GM18505 (cell line): ENCODE measurements at regions not wholly inside any gene's neighbourhood (a gene's known extent, or its start where the extent isn't known, plus 50 kb on each side); places are given as distances from the start of the nearest gene placed in this dataset.

ENCODE experiments used
- ATAC-seq: cut with Tn5 transposase; IDR thresholded peaks from one replicate; pipeline ENCODE4 v1.9.1; 2021; ENCODE audit not compliant: unreplicated experiment
- POLR2A ChIP-seq: IDR thresholded peaks from 4 replicates; pipeline ENCODE4 v1.6.1; 2011; ENCODE audit warnings: borderline replicate concordance; ENCODE audit not compliant: insufficient read depth, insufficient read length; ENCODE audit errors: extremely low read depth

DNA sequence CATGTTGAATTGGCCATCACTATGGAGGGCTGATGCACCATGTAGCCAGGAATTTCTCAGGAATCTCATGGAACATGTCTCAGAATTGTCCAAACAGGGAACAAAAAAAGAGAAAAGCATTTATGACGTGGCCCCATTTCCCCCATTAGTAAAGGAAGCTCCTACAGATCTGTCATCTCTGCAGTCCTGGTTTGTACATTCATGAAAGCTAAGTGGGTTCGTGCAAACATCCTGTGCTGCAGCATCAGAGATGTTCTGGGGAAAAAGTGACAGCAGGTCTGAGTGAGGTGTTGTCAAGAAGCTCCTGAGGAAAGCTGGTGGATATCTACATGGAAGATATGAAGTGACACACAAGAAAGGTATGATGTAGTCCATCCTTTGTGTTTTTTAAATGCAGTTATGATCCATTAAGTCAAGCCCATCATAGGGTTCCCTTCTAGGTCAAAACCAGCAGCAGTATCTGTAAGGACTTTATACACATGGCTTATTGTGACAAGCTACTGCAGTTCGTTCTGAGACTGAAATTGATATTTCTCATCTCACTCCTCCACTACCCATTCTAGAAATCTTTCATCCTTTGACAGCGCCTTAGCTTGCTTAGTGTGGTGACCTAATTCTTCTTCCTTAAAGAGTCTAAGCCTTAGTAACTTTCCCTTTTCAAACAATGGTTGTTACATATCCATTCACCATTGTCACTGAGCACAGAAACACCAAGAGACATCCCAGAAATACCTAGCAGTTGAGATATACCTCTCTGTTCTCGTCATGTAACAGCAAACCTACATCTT, 200.0 kb upstream of the TCF21 start:
- TF ChIP-seq POLR2A = no peak
- ATAC-seq = no peak

DNA sequence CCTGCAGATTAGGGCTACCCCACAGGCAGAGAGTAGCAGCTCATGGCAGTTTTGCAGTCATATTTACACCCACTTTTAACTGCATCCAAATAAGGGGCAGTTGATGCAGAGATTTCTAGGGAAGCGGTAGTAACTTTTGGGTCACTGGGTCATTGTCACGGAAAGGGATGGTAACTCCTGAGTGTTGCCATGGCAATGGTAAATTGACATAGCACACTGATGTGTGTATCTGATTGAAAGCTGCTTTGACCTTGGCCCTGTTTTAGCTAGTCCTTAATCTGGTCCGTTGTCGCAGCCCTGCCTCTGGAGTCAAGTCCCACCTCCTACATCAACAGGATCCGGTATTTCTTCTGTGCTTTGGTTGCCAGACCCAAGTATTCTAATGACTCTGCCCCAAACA, 199.1 kb upstream of the TCF21 start:
- no peak for ATAC-seq
- no peak for TF ChIP-seq POLR2A

DNA sequence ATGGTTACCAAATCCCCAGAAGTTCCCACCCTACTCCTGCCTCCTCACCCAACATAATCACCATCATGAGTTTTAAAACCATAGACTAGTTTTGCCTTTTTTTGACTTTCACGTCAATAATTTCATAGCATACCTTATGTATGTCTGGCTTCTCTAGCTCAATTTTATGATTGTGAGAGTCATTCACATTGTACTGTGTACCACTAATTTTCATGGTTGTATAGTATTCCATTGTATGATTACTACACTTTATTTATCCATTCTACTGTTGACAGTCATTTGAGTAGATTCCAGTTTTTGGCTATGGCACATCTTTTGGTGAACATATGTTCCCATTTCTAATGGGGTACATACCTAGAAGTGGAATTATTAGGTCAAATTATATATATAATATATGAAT, 195.3 kb upstream of the TCF21 start:
- ATAC-seq = no peak
- no peak for TF ChIP-seq POLR2A

DNA sequence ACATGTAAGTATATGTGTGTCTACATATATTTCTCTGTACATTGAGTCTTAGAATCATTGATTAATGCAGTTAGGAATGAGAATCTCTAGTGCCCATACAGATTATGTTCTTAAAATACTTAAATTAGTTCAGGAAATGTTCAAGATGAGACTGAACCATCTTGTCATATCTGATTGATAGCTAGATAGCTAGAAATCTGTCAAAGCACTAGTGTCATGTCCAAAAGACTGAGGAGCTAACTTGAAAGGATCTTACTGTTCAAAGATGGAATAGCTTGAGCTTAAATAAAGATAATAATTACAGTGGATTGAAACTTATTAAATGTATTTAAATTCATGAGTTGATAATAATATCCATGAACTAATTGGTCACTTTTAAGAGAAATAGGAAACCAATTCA, 191.7 kb upstream of the TCF21 start:
- no peak for ATAC-seq
- no peak for TF ChIP-seq POLR2A

DNA sequence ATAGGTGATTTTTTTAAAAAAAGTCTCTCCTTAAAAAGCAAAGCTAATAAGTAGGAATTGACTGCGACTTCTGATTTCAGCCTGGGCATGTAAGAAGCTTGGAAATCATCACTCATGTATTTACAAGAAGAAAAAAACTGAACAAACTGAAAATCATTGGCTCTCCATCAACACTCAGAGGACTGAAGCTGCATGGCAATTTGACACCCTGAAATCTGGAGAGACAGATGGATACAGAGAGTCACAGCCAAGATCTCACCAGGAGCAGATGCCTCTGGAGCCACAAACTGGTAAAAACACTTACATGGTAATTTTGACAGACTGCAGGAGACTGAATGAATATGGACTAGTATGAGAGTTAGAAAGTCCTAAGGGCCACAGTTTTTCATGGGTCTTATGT, 191.2 kb upstream of the TCF21 start:
- TF ChIP-seq POLR2A = no peak
- no peak for ATAC-seq

DNA sequence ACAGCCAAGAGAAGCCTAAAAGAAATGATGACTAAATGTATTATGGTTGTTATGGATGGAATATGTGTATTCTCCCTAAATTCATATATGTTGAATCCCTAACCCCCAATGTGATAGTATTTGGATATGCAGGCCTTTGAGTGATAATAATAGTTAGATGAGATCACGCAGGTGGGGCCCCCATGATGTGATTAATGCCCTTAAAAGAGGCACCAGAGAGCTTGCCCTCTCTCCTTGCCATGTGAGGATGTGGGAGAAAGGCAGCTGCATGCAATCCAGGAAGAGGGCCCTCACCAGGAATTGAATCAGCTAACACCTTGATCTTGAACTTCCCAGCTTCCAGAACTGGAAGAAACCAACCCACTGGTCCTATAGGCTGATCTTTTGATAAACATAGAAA, 190.6 kb upstream of the TCF21 start:
- ATAC-seq = no peak
- TF ChIP-seq POLR2A = no peak

DNA sequence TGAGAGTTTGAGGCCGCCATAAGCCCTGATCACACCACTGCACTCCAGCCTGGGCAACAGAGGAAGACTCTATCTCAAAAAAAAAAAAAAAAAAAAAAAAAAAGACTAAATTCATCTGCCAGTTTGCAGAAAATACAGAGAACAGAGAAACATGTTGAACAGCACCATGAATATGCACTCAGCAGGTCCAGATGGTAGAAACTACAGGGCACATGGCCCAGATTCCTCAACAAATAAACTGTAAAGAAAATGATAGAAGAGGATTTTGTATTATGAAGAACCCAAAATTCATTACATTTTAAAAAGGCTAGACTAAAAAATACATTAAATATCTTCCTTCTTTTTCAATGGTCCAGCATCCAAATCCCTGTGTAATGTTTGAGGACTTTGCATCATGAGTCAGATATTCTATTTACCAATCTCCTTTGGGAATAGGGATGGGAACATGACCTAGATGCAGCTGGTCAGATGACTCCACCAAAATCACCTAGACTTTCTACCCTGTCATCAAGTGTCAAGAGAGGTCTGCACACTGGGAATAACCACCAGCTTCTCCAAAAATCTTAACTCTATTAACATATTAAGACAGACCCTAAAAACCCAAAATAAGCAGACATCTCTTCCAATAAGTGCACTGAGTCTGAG, 189.1 kb upstream of the TCF21 start:
- no peak for ATAC-seq
- TF ChIP-seq POLR2A = no peak

DNA sequence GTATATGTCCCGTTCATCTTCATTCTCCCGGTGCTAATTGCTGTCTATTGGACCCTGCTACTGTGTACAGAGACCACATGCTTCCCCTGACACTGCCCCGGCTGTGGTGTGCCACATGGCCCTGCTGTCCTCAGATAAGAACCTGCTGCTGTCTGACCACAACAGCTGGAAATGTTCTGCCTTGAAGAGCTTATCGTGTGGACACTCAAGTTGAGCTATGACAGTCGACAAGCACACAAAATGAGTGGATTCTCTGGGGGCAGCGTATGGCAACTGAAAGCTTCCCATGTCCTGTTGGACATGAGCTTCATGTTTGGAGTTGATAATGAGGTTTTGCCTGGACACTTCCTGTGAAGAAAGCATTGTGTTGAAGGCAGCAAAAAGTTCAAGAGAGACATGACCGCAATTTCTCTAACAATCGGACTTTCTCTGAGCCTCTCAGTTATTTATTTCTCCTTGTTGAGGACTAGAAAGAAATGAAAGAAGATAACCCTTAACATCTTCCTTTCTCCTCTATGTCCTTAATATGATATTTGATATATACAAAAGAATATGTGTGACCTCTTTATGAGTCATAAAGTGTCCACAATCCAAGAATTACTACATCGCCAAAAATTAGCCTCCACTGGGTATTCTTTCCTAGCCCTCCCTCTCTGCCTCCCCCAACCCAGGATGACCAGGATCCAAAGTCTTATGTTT, 187.1 kb upstream of the TCF21 start:
- TF ChIP-seq POLR2A = no peak
- no peak for ATAC-seq

DNA sequence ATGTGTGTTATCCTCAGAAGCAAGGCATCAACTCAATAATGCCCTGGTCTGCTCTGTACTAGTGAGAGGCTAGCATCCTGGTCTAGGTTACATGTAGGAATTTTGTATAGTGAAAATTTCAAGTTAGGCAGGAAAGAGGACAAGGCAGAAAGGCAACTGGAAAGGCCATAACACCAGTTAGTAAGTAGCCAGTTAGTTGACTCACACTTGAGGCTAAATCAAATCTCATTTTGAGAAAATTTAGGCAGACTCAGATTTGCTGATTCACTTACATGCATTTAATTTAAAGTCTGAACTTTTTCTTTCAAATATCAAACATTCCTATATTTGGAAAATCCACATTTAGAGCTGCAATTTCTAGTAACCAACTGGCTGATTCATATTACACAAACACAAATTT, 184.5 kb upstream of the TCF21 start:
- TF ChIP-seq POLR2A = no peak
- ATAC-seq = no peak

DNA sequence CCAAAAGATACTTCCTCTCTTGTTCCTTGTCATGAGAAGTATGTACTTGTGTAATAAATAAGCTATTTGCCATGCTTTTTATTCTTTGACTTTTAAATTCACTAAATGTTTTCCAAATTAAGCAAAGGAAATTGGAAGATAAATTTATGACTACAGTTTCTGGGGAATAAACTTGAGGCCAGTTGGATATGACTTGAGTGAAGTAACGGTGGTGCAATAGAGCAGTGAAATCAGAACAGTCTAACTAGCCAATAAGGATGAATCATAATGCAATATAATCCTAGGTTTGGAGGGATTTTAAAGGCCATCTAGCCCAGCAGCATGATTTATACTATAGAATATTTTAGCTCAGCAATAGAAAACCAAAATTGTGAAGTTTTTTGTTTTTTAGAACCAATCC, 183.8 kb upstream of the TCF21 start:
- ATAC-seq = no peak
- TF ChIP-seq POLR2A = no peak

DNA sequence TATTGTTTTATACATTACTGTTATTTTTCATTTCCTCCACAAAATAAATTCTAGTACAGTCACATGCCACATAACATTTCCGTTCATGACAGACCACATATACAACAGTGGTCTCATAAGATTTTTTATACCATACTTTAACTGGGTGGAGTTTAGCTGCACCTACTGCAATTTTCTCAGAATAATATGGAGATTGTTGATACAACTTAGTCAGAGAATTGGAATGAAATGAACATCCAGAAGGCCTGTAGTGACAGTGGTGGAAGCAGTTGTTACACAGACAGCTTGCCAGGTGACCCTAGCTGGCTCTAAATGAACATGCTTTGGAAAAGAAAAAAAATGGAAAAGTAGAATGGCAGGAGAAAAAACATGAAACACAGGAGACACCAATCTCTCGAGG, 183.2 kb upstream of the TCF21 start:
- no peak for ATAC-seq
- TF ChIP-seq POLR2A = no peak

DNA sequence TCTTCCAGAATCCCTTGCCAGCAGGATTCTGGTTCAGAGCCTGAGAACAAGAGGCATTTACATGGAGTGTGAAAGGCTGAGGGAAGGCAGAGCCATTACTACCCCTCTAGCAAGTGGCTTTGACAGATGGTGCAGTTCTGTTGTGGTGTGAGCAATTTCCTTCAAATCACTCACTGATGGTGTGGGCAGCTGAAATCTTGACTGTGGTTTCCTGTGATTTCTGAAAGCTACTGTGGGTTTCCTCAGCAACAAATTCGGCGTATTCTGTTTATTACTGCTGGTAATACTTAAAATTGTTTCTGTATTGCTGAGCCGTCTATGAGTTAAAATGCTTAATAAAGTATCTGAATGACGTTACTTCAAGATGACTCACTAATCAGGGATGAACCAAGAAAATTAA, 181.5 kb upstream of the TCF21 start:
- TF ChIP-seq POLR2A = no peak

DNA sequence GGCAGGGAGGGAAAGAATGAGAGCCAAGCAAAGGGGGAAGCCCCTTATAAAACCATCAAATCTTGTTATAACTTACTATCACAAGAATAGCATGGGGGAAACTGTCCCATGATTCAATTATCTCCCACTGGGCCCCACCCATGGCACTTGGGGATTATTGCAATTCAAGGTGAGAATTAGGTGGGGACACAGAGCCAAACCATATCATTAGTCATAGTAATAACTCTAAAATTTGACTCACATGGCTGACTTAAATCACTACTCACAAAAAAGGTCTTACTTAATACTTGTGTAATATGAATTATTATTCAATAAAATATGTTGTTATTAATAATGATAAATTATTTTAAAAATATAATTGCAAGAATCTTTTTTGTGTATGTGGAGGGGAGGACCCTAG, 178.1 kb upstream of the TCF21 start:
- no peak for TF ChIP-seq POLR2A
- no peak for ATAC-seq

More for the DNA sequence above, 181.5 kb upstream of the TCF21 start:
- no peak for ATAC-seq

DNA sequence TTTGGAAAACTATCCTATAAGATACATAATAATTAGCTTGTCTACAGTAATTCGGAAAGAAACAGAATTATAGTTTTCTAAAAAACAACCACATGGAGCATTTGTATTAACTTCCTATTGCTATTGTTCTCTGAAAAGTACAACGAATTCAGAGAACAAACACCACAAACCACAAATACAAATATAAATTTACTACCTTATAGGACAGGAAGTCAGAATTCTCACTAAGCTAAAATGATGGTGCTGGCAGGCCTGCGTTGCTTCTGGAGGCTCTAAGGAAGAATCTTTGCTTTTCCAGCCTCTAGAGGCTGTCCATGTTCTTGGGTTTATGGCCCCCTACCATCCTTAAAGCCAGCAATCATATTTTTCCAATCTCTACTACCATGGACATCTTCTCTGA, 173.6 kb upstream of the TCF21 start:
- TF ChIP-seq POLR2A = no peak

More for the DNA sequence above, 173.6 kb upstream of the TCF21 start:
- ATAC-seq = no peak
